HFFc6 (cell line): ENCODE measurements at regions not wholly inside any gene's neighbourhood (a gene's known extent, or its start where the extent isn't known, plus 50 kb on each side); places are given as distances from the start of the nearest gene placed in this dataset.

Experiments used
- DNase-seq: peaks from one replicate; pipeline ENCODE4 v3.0.0-alpha.2; 2018
- H3K27ac Mint-ChIP-seq: 2 replicates; pipeline ENCODE4 v1.8.0; 2020; ENCODE audit warnings: mild to moderate bottlenecking, mixed read lengths
- H3K27me3 Mint-ChIP-seq: 2 replicates; pipeline ENCODE4 v1.8.0; 2021; ENCODE audit warnings: mild to moderate bottlenecking, moderate library complexity, mixed read lengths; ENCODE audit not compliant: insufficient read depth
- H3K36me3 Mint-ChIP-seq: 2 replicates; pipeline ENCODE4 v1.8.0; 2021; ENCODE audit warnings: low read depth, mixed read lengths
- H3K4me1 Mint-ChIP-seq: 2 replicates; pipeline ENCODE4 v1.8.0; 2020; ENCODE audit warnings: low read depth, mixed read lengths
- H3K4me3 Mint-ChIP-seq: 2 replicates; pipeline ENCODE4 v1.8.0; 2020; ENCODE audit warnings: mild to moderate bottlenecking, moderate library complexity, mixed read lengths
- H3K9me3 Mint-ChIP-seq: 2 replicates; pipeline ENCODE4 v1.8.0; 2020; ENCODE audit warnings: mild to moderate bottlenecking, mixed read lengths
- TF ChIP-seq, protein P1 (sequence below): fragments of 200-600 bp; sonication (generic); IDR thresholded peaks from 2 replicates; pipeline ENCODE4 v1.5.0; 2021; ENCODE audit warnings: antibody characterized with exemption, mild to moderate bottlenecking

GRCh38 chr2:175688243-175688642, 313.8 kb downstream of the LNPK start:
- TF ChIP-seq, protein P1, sequence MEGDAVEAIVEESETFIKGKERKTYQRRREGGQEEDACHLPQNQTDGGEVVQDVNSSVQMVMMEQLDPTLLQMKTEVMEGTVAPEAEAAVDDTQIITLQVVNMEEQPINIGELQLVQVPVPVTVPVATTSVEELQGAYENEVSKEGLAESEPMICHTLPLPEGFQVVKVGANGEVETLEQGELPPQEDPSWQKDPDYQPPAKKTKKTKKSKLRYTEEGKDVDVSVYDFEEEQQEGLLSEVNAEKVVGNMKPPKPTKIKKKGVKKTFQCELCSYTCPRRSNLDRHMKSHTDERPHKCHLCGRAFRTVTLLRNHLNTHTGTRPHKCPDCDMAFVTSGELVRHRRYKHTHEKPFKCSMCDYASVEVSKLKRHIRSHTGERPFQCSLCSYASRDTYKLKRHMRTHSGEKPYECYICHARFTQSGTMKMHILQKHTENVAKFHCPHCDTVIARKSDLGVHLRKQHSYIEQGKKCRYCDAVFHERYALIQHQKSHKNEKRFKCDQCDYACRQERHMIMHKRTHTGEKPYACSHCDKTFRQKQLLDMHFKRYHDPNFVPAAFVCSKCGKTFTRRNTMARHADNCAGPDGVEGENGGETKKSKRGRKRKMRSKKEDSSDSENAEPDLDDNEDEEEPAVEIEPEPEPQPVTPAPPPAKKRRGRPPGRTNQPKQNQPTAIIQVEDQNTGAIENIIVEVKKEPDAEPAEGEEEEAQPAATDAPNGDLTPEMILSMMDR = no peak
- no peak for DNase-seq
- no peaks in the 10 kb centered on the region for H3K9me3 Mint-ChIP-seq
- no peaks in the 10 kb centered on the region for H3K4me1 Mint-ChIP-seq
- H3K36me3 Mint-ChIP-seq = no peaks in the 10 kb centered on the region
- no peak overlapping the region for H3K27ac Mint-ChIP-seq
- peaks cover 10% of the 10 kb centered on the region; the same call in 1 of the 2 replicates for H3K27me3 Mint-ChIP-seq
- no peak overlapping the region for H3K4me3 Mint-ChIP-seq

GRCh38 chr2:175687465-175687864, 314.6 kb downstream of the LNPK start:
- Mint-ChIP-seq H3K4me3 (no peak overlapping the region), H3K9me3 (no peaks in the 10 kb centered on the region), H3K4me1 (no peaks in the 10 kb centered on the region), H3K36me3 (no peaks in the 10 kb centered on the region), H3K27me3 (peaks cover 10% of the 10 kb centered on the region; the same call in 1 of the 2 replicates), H3K27ac (no peak overlapping the region)
- no peak for DNase-seq
- TF ChIP-seq, protein P1 = no peak

DNA sequence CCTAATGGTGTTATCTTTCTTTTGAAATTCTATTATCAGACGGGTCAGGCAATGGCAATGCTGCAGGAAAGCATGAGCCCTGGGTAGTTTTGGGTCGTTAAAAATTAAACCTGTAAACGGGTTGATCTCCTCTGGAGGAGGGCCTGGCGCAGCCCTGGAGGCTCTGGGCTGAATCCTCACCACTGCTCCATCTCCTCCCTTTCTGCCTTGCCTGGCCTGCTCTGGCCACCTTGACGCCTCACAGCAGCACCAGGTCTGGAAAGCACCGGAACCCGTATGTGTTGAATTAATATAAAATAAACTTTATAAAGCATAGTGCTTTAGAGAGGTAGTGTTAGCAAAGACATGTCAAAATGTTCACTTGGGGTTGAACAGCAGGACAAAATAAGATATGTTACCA, 316.1 kb downstream of the LNPK start:
- H3K36me3 Mint-ChIP-seq = no peaks in the 10 kb centered on the region
- H3K27me3 Mint-ChIP-seq = peaks cover 10% of the 10 kb centered on the region; the same call in 1 of the 2 replicates
- TF ChIP-seq, protein P1 = no peak
- no peak overlapping the region for H3K27ac Mint-ChIP-seq
- no peaks in the 10 kb centered on the region for H3K4me1 Mint-ChIP-seq
- no peak for DNase-seq
- no peaks in the 10 kb centered on the region for H3K9me3 Mint-ChIP-seq
- H3K4me3 Mint-ChIP-seq = no peak overlapping the region

- Mint-ChIP-seq H3K27ac (no peak overlapping the region), H3K9me3 (no peaks in the 10 kb centered on the region), H3K36me3 (no peaks in the 10 kb centered on the region), H3K27me3 (peaks cover 10% of the 10 kb centered on the region; the same call in 1 of the 2 replicates), H3K4me1 (no peaks in the 10 kb centered on the region), H3K4me3 (no peak overlapping the region)
- TF ChIP-seq, protein P1 = no peak
- no peak for DNase-seq
Measured at GRCh38 chr2:175684466-175684865, 317.6 kb downstream of the LNPK start.

DNA sequence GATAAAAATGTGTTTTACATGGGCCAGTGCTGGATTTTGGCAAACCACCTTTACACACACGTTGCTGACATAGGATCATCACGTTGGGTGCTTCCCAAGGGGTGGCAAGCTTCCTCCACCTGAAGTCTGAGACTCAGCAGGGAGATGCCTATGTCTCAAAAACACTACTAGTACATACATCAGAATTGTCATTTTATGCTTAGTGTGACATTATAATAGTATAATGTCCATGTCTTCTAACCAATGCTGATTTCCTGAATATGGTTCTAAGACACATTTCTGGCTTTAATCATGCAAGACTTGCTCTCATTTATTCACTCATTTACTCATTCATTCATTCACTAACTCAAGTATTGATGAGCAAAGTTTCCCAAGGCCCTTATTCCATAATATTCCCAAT, 322.3 kb downstream of the LNPK start:
- no peaks in the 10 kb centered on the region for H3K4me1 Mint-ChIP-seq
- H3K4me3 Mint-ChIP-seq = no peak overlapping the region
- H3K36me3 Mint-ChIP-seq = no peaks in the 10 kb centered on the region
- H3K27ac Mint-ChIP-seq = no peak overlapping the region
- peaks cover 1% of the 10 kb centered on the region; the same call in 1 of the 2 replicates for H3K27me3 Mint-ChIP-seq
- no peak for DNase-seq
- TF ChIP-seq, protein P1 = no peak
- H3K9me3 Mint-ChIP-seq = no peaks in the 10 kb centered on the region

DNA sequence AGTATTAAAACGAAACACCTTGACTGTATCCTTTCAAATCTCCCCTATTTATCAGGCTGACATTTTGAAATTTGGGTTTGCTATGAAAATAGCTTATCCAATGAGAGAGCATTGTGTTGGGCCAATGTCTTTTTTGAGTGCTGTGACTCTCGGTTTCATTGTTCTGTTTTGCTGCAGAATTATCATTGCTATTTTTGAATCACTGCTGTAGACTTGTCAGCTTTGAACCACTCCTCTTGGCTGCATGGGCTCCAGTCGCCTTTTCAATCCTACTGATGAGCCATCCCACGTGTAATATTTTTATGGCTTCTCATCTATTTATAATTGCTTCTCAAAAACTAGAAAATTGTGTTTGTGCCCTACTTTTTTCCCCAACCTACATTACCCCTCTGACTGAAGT, 322.8 kb downstream of the LNPK start:
- TF ChIP-seq, protein P1 = no peak
- no peaks in the 10 kb centered on the region for H3K9me3 Mint-ChIP-seq
- H3K27ac Mint-ChIP-seq = no peak overlapping the region
- no peak for DNase-seq
- H3K36me3 Mint-ChIP-seq = no peaks in the 10 kb centered on the region
- no peak overlapping the region for H3K4me3 Mint-ChIP-seq
- peaks cover 1% of the 10 kb centered on the region; the same call in 1 of the 2 replicates for H3K27me3 Mint-ChIP-seq
- H3K4me1 Mint-ChIP-seq = no peaks in the 10 kb centered on the region
